CD14-positive monocyte (primary cell): ENCODE measurements at regions not wholly inside any gene's neighbourhood (a gene's known extent, or its start where the extent isn't known, plus 50 kb on each side); places are given as distances from the start of the nearest gene placed in this dataset.

Experiments
- DNase-seq, 3 donors: peaks; one replicate each; pipeline ENCODE4 v3.0.0-alpha.2; 2011 to 2022
- H2AFZ ChIP-seq: 2 replicates; pipeline ENCODE4 v1.6.0; 2012; ENCODE audit warnings: mild to moderate bottlenecking, low read depth, low read length, inconsistent platforms; ENCODE audit not compliant: insufficient read depth, poor library complexity, severe bottlenecking
- H3K27ac ChIP-seq, 2 donors: 1 replicate in 1 of 2; 2 replicates in 1 of 2; pipeline ENCODE4 v1.5.1; 2012 to 2013; ENCODE audit warnings: low read length in 2 of 2, control low read depth in 1 of 2, inconsistent platforms in 1 of 2, low read depth in 1 of 2, mild to moderate bottlenecking in 1 of 2
- H3K27me3 ChIP-seq, 2 donors: one replicate each; pipeline versions ENCODE4 v1.6.0 to v1.6.1; 2011 to 2013; ENCODE audit warnings: low read length in 2 of 2; ENCODE audit not compliant: control insufficient read depth in 2 of 2, insufficient read depth in 2 of 2
- H3K36me3 ChIP-seq, 2 donors: replicated peaks in 1 of 2; 1 replicate in 1 of 2; 2 replicates in 1 of 2; pipeline versions ENCODE4 v1.5.1 to v1.6.1; 2012 to 2013; ENCODE audit warnings: low read length in 2 of 2, control low read depth in 1 of 2, inconsistent platforms in 1 of 2, mild to moderate bottlenecking in 1 of 2; ENCODE audit not compliant: insufficient read depth in 2 of 2, control insufficient read depth in 1 of 2
- H3K4me1 ChIP-seq, 2 donors: 1 replicate in 1 of 2; 2 replicates in 1 of 2; pipeline versions ENCODE4 v1.5.1 to v1.6.1; 2012 to 2013; ENCODE audit warnings: low read length in 2 of 2, control low read depth in 1 of 2, inconsistent platforms in 1 of 2, mild to moderate bottlenecking in 1 of 2, moderate library complexity in 1 of 2; ENCODE audit not compliant: insufficient read depth in 2 of 2, control insufficient read depth in 1 of 2
- H3K4me2 ChIP-seq: replicated peaks from 2 replicates; pipeline ENCODE3; 2012; ENCODE audit warnings: low read length, moderate library complexity, mild to moderate bottlenecking; ENCODE audit not compliant: poor library complexity, severe bottlenecking; ENCODE audit errors: extremely low read depth
- H3K4me3 ChIP-seq, 3 experiments: fragments of 200-600 bp in 1 of 3; sonication (generic) in 1 of 3; replicated peaks in 1 of 3; 1 replicate in 2 of 3; 2 replicates in 1 of 3; pipeline ENCODE4 v1.5.1; 2011 to 2013; ENCODE audit warnings: low read length in 3 of 3, mild to moderate bottlenecking in 3 of 3, control low read depth in 2 of 3, low read depth in 2 of 3, inconsistent platforms in 1 of 3, moderate library complexity in 1 of 3
- H3K79me2 ChIP-seq: 2 replicates; pipeline ENCODE4 v1.6.0; 2012; ENCODE audit warnings: mild to moderate bottlenecking, control low read depth, inconsistent platforms, low read length, moderate library complexity; ENCODE audit not compliant: insufficient read depth
- H3K9ac ChIP-seq: 2 replicates; pipeline ENCODE4 v1.6.0; 2017; ENCODE audit warnings: low read length, mild to moderate bottlenecking; ENCODE audit not compliant: insufficient read depth, poor library complexity, severe bottlenecking
- H3K9me3 ChIP-seq, 2 donors: replicated peaks in 1 of 2; 1 replicate in 1 of 2; 2 replicates in 1 of 2; pipeline versions ENCODE4 v1.5.1 to v1.6.1; 2012 to 2013; ENCODE audit warnings: low read length in 2 of 2, control low read depth in 1 of 2; ENCODE audit not compliant: control insufficient read depth in 1 of 2, insufficient read depth in 1 of 2
- H4K20me1 ChIP-seq: 2 replicates; pipeline ENCODE4 v1.6.0; 2012; ENCODE audit warnings: mild to moderate bottlenecking, low read length, control low read depth, moderate library complexity; ENCODE audit not compliant: insufficient read depth
- H3K27ac Mint-ChIP-seq, 7 donors: one replicate each; pipeline ENCODE4 v1.8.0; 2020; ENCODE audit warnings: mild to moderate bottlenecking in 7 of 7, mixed read lengths in 7 of 7, moderate library complexity in 6 of 7, inconsistent platforms in 2 of 7
- H3K27me3 Mint-ChIP-seq, 3 donors: one replicate each; pipeline ENCODE4 v1.8.0; 2021 to 2022; ENCODE audit warnings: low read depth in 3 of 3, mild to moderate bottlenecking in 3 of 3, mixed read lengths in 3 of 3, moderate library complexity in 3 of 3, inconsistent platforms in 1 of 3
- H3K36me3 Mint-ChIP-seq, 2 donors: one replicate each; pipeline ENCODE4 v1.8.0; 2020; ENCODE audit warnings: mixed read lengths in 2 of 2, inconsistent platforms in 1 of 2, mild to moderate bottlenecking in 1 of 2
- H3K4me1 Mint-ChIP-seq: one replicate; pipeline ENCODE4 v1.8.0; 2020; ENCODE audit warnings: mild to moderate bottlenecking, mixed read lengths
- H3K4me3 Mint-ChIP-seq, 2 donors: one replicate each; pipeline ENCODE4 v1.8.0; 2020; ENCODE audit warnings: mild to moderate bottlenecking in 2 of 2, mixed read lengths in 2 of 2, moderate library complexity in 1 of 2
- H3K9me3 Mint-ChIP-seq, 7 donors: one replicate each; pipeline ENCODE4 v1.8.0; 2020 to 2022; ENCODE audit warnings: mixed read lengths in 7 of 7, mild to moderate bottlenecking in 6 of 7, moderate library complexity in 6 of 7, inconsistent platforms in 2 of 7
- WGBS: methylation state at CpG from one replicate; pipeline ENCODE4 v1.1.5; 2013; ENCODE audit warnings: missing lambda C conversion rate; ENCODE audit not compliant: insufficient coverage; 5-methylcytosine and 5-hydroxymethylcytosine counted together
- intact Hi-C, 2 donors: fragments of 100-400 bp; cut with micrococcal nuclease; formaldehyde crosslinking; loops; one replicate each; pipeline versions ENCODE4 v1.15.0 to v1.15.1; 2023
- TF ChIP-seq, protein P1 (sequence below): fragments of 200-600 bp; IDR thresholded peaks from one replicate; pipeline ENCODE4 v1.8.0; 2022; ENCODE audit warnings: antibody characterized with exemption, mild to moderate bottlenecking

DNA sequence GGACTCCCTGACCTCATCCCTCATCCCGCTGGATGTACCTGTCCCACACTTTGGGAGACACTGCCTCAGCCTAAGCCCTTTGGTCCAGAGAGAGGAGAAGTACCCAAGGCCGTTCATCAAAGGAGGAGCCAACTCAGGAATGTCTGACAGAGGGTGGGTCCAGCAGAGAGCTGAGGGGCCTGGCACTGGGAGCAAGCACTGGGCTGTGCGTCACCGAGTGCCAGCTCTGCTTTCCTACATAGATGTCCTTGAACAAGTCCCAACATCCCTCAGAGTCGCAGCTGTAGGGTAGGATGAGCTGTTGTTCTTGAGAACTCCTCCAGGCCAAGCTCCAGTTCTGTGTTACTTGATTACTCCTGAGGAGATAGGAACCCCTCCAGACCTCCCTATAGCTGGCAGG lies 68.8 kb upstream of the ACOT11 start:
- 100% methylated on average over 1 of the region's 5 CpGs for WGBS
- no peak overlapping the region for H3K4me3 ChIP-seq
- H3K9ac ChIP-seq: no peak overlapping the region
- no peak overlapping the region for H3K4me2 ChIP-seq
- H4K20me1 ChIP-seq: no peaks in the 10 kb centered on the region
- H3K9me3 ChIP-seq: no peaks in the 10 kb centered on the region
- H2AFZ ChIP-seq: no peak overlapping the region
- H3K4me3 Mint-ChIP-seq: no peak overlapping the region
- H3K27ac Mint-ChIP-seq: peak overlapping the region in 1 of 7 donors; percentile 68
- intact Hi-C loops: no loop called here
- H3K4me1 Mint-ChIP-seq: peaks cover 60% of the 10 kb centered on the region
- peaks cover 0 to 9% (median 2%) of the 10 kb centered on the region in 7 donors for H3K9me3 Mint-ChIP-seq
- no peak overlapping the region for H3K27ac ChIP-seq
- H3K36me3 Mint-ChIP-seq: peaks cover 6 to 7% of the 10 kb centered on the region in 2 donors
- H3K79me2 ChIP-seq: no peaks in the 10 kb centered on the region
- TF ChIP-seq, protein P1, sequence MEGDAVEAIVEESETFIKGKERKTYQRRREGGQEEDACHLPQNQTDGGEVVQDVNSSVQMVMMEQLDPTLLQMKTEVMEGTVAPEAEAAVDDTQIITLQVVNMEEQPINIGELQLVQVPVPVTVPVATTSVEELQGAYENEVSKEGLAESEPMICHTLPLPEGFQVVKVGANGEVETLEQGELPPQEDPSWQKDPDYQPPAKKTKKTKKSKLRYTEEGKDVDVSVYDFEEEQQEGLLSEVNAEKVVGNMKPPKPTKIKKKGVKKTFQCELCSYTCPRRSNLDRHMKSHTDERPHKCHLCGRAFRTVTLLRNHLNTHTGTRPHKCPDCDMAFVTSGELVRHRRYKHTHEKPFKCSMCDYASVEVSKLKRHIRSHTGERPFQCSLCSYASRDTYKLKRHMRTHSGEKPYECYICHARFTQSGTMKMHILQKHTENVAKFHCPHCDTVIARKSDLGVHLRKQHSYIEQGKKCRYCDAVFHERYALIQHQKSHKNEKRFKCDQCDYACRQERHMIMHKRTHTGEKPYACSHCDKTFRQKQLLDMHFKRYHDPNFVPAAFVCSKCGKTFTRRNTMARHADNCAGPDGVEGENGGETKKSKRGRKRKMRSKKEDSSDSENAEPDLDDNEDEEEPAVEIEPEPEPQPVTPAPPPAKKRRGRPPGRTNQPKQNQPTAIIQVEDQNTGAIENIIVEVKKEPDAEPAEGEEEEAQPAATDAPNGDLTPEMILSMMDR: no peak
- peaks cover 20 to 30% (median 29%) of the 10 kb centered on the region in 3 donors for H3K27me3 Mint-ChIP-seq
- no peak for DNase-seq
- peaks cover 39 to 70% of the 10 kb centered on the region in 2 donors for H3K4me1 ChIP-seq
- H3K36me3 ChIP-seq: no peaks in the 10 kb centered on the region
- peaks cover 13 to 23% of the 10 kb centered on the region in 2 donors for H3K27me3 ChIP-seq

DNA sequence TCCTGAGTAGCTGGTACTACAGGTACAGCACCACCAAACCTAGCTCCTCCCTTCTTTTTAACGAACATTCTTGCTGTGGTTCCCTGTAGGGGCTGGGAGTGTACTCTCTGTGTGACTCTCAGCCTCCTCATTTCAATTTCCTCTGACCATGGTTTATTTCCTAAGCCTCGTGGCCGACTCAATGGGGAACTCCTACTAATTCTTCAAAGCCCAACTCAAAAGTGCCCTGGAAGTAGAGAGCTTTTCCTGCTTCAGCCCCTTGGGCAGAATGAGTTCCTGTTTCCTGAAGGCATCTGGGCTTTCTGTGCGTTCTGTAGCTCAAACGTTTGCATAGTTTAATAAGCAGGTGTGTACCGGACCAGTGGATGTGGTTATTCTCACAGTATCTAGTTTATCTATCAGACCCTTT lies 70.9 kb upstream of the ACOT11 start:
- Mint-ChIP-seq H3K9me3 (peaks cover 0 to 14% (median 2%) of the 10 kb centered on the region in 7 donors), H3K27ac (peak overlapping the region in 1 of 7 donors; percentile 8), H3K36me3 (peaks cover 6 to 13% of the 10 kb centered on the region in 2 donors), H3K27me3 (peaks cover 36 to 46% (median 44%) of the 10 kb centered on the region in 3 donors), H3K4me3 (peak overlapping the region in 1 of 2 donors; percentile 5), H3K4me1 (peaks cover 61% of the 10 kb centered on the region)
- peaks cover 24 to 39% of the 10 kb centered on the region in 2 donors for H3K27me3 ChIP-seq
- TF ChIP-seq, protein P1: no peak
- H3K4me1 ChIP-seq: peaks cover 40 to 66% of the 10 kb centered on the region in 2 donors
- intact Hi-C loops: no loop called here
- H3K4me3 ChIP-seq: no peak overlapping the region
- H3K36me3 ChIP-seq: no peaks in the 10 kb centered on the region
- H2AFZ ChIP-seq: no peak overlapping the region
- H3K9me3 ChIP-seq: no peaks in the 10 kb centered on the region
- no peaks in the 10 kb centered on the region for H4K20me1 ChIP-seq
- no peaks in the 10 kb centered on the region for H3K79me2 ChIP-seq
- H3K27ac ChIP-seq: no peak overlapping the region
- H3K4me2 ChIP-seq: no peak overlapping the region
- 0% methylated on average over 1 of the region's 6 CpGs for WGBS
- H3K9ac ChIP-seq: no peak overlapping the region
- peak in 1 of 3 donors; percentile 43 for DNase-seq
